ENCODE measurements at regions not wholly inside any gene's neighbourhood (a gene's known extent, or its start where the extent isn't known, plus 50 kb on each side); places are given as distances from the start of the nearest gene placed in this dataset.

- TF ChIP-seq POLR2A (IDR thresholded peaks at IDR 0.05) (no peak), CTCF (IDR thresholded peaks at IDR 0.05) (no peak), EP300 (IDR thresholded peaks at IDR 0.05) (no peak), POLR2AphosphoS5 (IDR thresholded peaks at IDR 0.05) (no peak)
These were observed 430.4 kb upstream of the NUDT12 start for GRCh38 chr5:103993031-103993430.

Data from sigmoid colon (tissue), 4 donors.